IMR-90 (cell line): ENCODE measurements at regions not wholly inside any gene's neighbourhood (a gene's known extent, or its start where the extent isn't known, plus 50 kb on each side); places are given as distances from the start of the nearest gene placed in this dataset.

Experiments
- ATAC-seq: fragments of 200-7000 bp; cut with Tn5 transposase; 2 replicates; pipeline ENCODE4 v1.9.1; 2020; ENCODE audit warnings: low read depth, mild to moderate bottlenecking, moderate library complexity
- BruUV-seq: library from RNA; stranded (reverse); fragments of 400-500 nt; replicated peaks from 2 replicates; lab custom pipeline; 2021; lab: Mats Ljungman, UMichigan
- CTCF ChIA-PET: fragments of 300-600 bp; formaldehyde crosslinking; extraction: SDS; loops from one replicate; lab custom pipeline; 2021; ENCODE audit warnings: antibody characterized with exemption; lab: Yijun Ruan, JAX
- POLR2A ChIA-PET: fragments of 300-600 bp; sonication (Branson Sonifier 250); formaldehyde crosslinking; loops from one replicate; lab custom pipeline; 2022; ENCODE audit warnings: antibody characterized with exemption; ENCODE audit not compliant: unreplicated experiment; lab: Charles Lee
- DNase-seq: peaks from one replicate; pipeline ENCODE4 v3.0.0; 2013
- H2AFZ ChIP-seq: replicated peaks from 2 replicates; pipeline ENCODE3; 2013; ENCODE audit warnings: low read length, mild to moderate bottlenecking; ENCODE audit not compliant: poor library complexity
- H2AK5ac ChIP-seq: 2 replicates; pipeline ENCODE4 v1.6.1; 2013; ENCODE audit warnings: low read depth, low read length, inconsistent platforms
- H2AK9ac ChIP-seq: replicated peaks from 2 replicates; pipeline ENCODE3; 2013; ENCODE audit warnings: mild to moderate bottlenecking, low read depth, low read length, moderate library complexity; ENCODE audit not compliant: poor library complexity
- H2BK120ac ChIP-seq: 2 replicates; pipeline ENCODE4 v1.6.1; 2013; ENCODE audit warnings: low read depth, low read length, inconsistent platforms
- H2BK15ac ChIP-seq: 3 replicates; pipeline ENCODE4 v1.6.1; 2013; ENCODE audit warnings: low read depth, low read length, inconsistent platforms
- H2BK20ac ChIP-seq: 2 replicates; pipeline ENCODE4 v1.6.1; 2013; ENCODE audit warnings: low read depth, mild to moderate bottlenecking, inconsistent platforms, low read length, moderate library complexity
- H2BK5ac ChIP-seq: 2 replicates; pipeline ENCODE4 v1.6.1; 2013; ENCODE audit warnings: mild to moderate bottlenecking, low read depth, low read length, inconsistent platforms; ENCODE audit not compliant: poor library complexity, severe bottlenecking
- H3K14ac ChIP-seq: replicated peaks from 2 replicates; pipeline ENCODE4 v1.6.1; 2013; ENCODE audit warnings: low read depth, low read length, inconsistent platforms
- H3K18ac ChIP-seq: 2 replicates; pipeline ENCODE4 v1.6.1; 2013; ENCODE audit warnings: low read depth, low read length, control low read depth
- H3K23ac ChIP-seq: 2 replicates; pipeline ENCODE4 v1.6.1; 2013; ENCODE audit warnings: low read depth, low read length, inconsistent platforms
- H3K27ac ChIP-seq: 2 replicates; pipeline ENCODE4 v1.5.1; 2013; ENCODE audit warnings: mild to moderate bottlenecking, control low read depth, low read length; ENCODE audit not compliant: insufficient read depth
- H3K27me3 ChIP-seq: 2 replicates; pipeline ENCODE4 v1.6.1; 2013; ENCODE audit warnings: low read length; ENCODE audit not compliant: control insufficient read depth, insufficient read depth
- H3K36me3 ChIP-seq: 2 replicates; pipeline ENCODE4 v1.6.1; 2013; ENCODE audit warnings: low read length, mixed read lengths; ENCODE audit not compliant: control insufficient read depth, insufficient read depth
- H3K4ac ChIP-seq: 2 replicates; pipeline ENCODE4 v1.6.1; 2013; ENCODE audit warnings: low read depth, low read length, inconsistent platforms
- H3K4me1 ChIP-seq: 2 replicates; pipeline ENCODE4 v1.6.1; 2013; ENCODE audit warnings: low read length, mixed read lengths; ENCODE audit not compliant: control insufficient read depth, insufficient read depth
- H3K4me2 ChIP-seq: 2 replicates; pipeline ENCODE4 v1.6.1; 2013; ENCODE audit warnings: low read depth, mild to moderate bottlenecking, control low read depth, low read length, moderate library complexity
- H3K4me3 ChIP-seq: 2 replicates; pipeline ENCODE4 v1.5.1; 2013; ENCODE audit warnings: low read depth, mild to moderate bottlenecking, control low read depth, low read length, moderate library complexity; ENCODE audit not compliant: insufficient read depth
- H3K56ac ChIP-seq: 2 replicates; pipeline ENCODE4 v1.6.1; 2013; ENCODE audit warnings: low read length, inconsistent platforms; ENCODE audit not compliant: insufficient read depth; ENCODE audit errors: extremely low read depth
- H3K79me1 ChIP-seq, 2 experiments: 2 replicates each; pipeline ENCODE4 v1.6.1; 2013; ENCODE audit warnings: low read length in 2 of 2, inconsistent platforms in 1 of 2, low read depth in 1 of 2
- H3K9ac ChIP-seq: 2 replicates; pipeline ENCODE4 v1.6.1; 2013; ENCODE audit warnings: low read depth, low read length, control low read depth
- H3K9me1 ChIP-seq: 2 replicates; pipeline ENCODE4 v1.6.1; 2013; ENCODE audit warnings: low read length, inconsistent platforms; ENCODE audit not compliant: insufficient read depth
- H3K9me3 ChIP-seq: 2 replicates; pipeline ENCODE4 v1.6.1; 2013; ENCODE audit warnings: low read length; ENCODE audit not compliant: control insufficient read depth, insufficient read depth
- H4K20me1 ChIP-seq: 2 replicates; pipeline ENCODE4 v1.6.1; 2013; ENCODE audit warnings: low read length, inconsistent platforms; ENCODE audit not compliant: insufficient read depth
- H4K5ac ChIP-seq: 2 replicates; pipeline ENCODE4 v1.6.1; 2013; ENCODE audit warnings: mild to moderate bottlenecking, low read depth, low read length, control low read depth
- H4K8ac ChIP-seq, 2 experiments: 2 replicates each; pipeline ENCODE4 v1.6.1; 2013; ENCODE audit warnings: low read depth in 2 of 2, low read length in 2 of 2, control low read depth in 1 of 2, inconsistent platforms in 1 of 2
- H4K91ac ChIP-seq: 2 replicates; pipeline ENCODE4 v1.6.1; 2013; ENCODE audit warnings: low read depth, low read length, inconsistent platforms; ENCODE audit not compliant: insufficient read depth
- CEBPB ChIP-seq: IDR thresholded peaks from 2 replicates; pipeline ENCODE4 v1.6.1; 2012; ENCODE audit warnings: low read depth, low read length, improper control_type of control experiment
- CTCF ChIP-seq: conservative IDR thresholded peaks from 2 replicates; pipeline ENCODE4 v1.5.1; 2012; ENCODE audit warnings: mild to moderate bottlenecking, low read depth, low read length, improper control_type of control experiment
- FOS ChIP-seq: fragments of 150-350 bp; IDR thresholded peaks from 2 replicates; pipeline ENCODE4 v1.6.1; 2016; ENCODE audit warnings: low read depth, low read length
- NFE2L2 ChIP-seq: fragments of 150-350 bp; IDR thresholded peaks from 2 replicates; pipeline ENCODE4 v1.6.1; 2016; ENCODE audit warnings: low read depth, mild to moderate bottlenecking, low read length
- WGBS, 2 experiments: methylation state at CpG; one replicate each; pipeline versions ENCODE4 v1.1.5 to v1.1.7; 2013; ENCODE audit warnings: missing lambda C conversion rate in 2 of 2; ENCODE audit not compliant: insufficient read length in 1 of 2; ENCODE audit errors: extremely low coverage in 2 of 2; 5-methylcytosine and 5-hydroxymethylcytosine counted together
- dilution Hi-C: fragments of 300-500 bp; cut with HindIII; formaldehyde crosslinking; loops from one replicate; pipeline ENCODE4 v1.14.3; 2018; ENCODE audit warnings: low sequenced_read_pairs; ENCODE audit not compliant: unreplicated experiment
- in situ Hi-C: fragments of 300-500 bp; cut with MboI; formaldehyde crosslinking; loops from 3 replicates; pipeline ENCODE4 v1.14.3; 2019; ENCODE audit warnings: low sequenced_read_pairs, inconsistent platforms, mixed read lengths
- intact Hi-C: fragments of 100-400 bp; cut with micrococcal nuclease; formaldehyde crosslinking; loops from 2 replicates; pipeline ENCODE4 v1.10.0; 2022

- H3K27ac ChIP-seq = no peak overlapping the region
- peak overlapping the region; percentile 54; the same call in 1 of the 2 replicates for H3K14ac ChIP-seq
- H2BK20ac ChIP-seq = peak overlapping the region; percentile 55; the same call in 1 of the 2 replicates
- H2AK5ac ChIP-seq = no peak overlapping the region; the same call in 1 of the 2 replicates
- dilution Hi-C loops = no loop called here
- peak; percentile 50 for DNase-seq
- 80% methylated on average over 1 of the region's 9 CpGs; no CpG with 5 or more reads in 1 of the 2 experiments for WGBS, 2 experiments
- no peak for ATAC-seq
- H2BK120ac ChIP-seq = peak overlapping the region; percentile 57
- no peak overlapping the region for H4K8ac ChIP-seq
- ChIA-PET POLR2A (no interaction called here), CTCF (interaction anchor here (1.4 kb wide), 1 partner anchor 18 kb away, joined by 3 read pairs; no protein-coding TSS in a partner anchor)
- no peak overlapping the region for H3K9ac ChIP-seq
- H2AK9ac ChIP-seq = no peak overlapping the region
- no peak overlapping the region; the same call in 1 of the 2 replicates for H3K4me2 ChIP-seq
- no peaks in the 10 kb centered on the region for H4K20me1 ChIP-seq
- no peak overlapping the region for H3K56ac ChIP-seq
- BruUV-seq = no TSS peak
- in situ Hi-C loops = no loop called here
- peaks cover 2% of the 10 kb centered on the region for H3K9me1 ChIP-seq
- no peak overlapping the region for H2BK5ac ChIP-seq
- H3K79me1 ChIP-seq = no peaks in the 10 kb centered on the region
- H4K91ac ChIP-seq = peak overlapping the region; percentile 17; the same call in 1 of the 2 replicates
- no peak overlapping the region for H3K4me3 ChIP-seq
- H3K36me3 ChIP-seq = no peaks in the 10 kb centered on the region
- H3K9me3 ChIP-seq = no peaks in the 10 kb centered on the region
- no peak overlapping the region for H3K23ac ChIP-seq
- peak overlapping the region; percentile 83; the same call in 1 of the 2 replicates for H3K18ac ChIP-seq
- no peak overlapping the region for H2AFZ ChIP-seq
- H3K4ac ChIP-seq = peak overlapping the region; percentile 21
- intact Hi-C loops = loop anchor here (10.0 kb wide), 1 partner anchor 407 kb away; no protein-coding TSS in a partner anchor
- H4K5ac ChIP-seq = peak overlapping the region; percentile 55; the same call in 1 of the 2 replicates
- H3K27me3 ChIP-seq = peaks cover 13% of the 10 kb centered on the region
- H2BK15ac ChIP-seq = peak overlapping the region; percentile 64; the same call in 1 of the 3 replicates
- TF ChIP-seq FOS (no peak), CEBPB (no peak), NFE2L2 (no peak), CTCF (no peak)
- H3K4me1 ChIP-seq = peaks cover 11% of the 10 kb centered on the region
Observed at GRCh38 chr11:115612046-115612730, 108.0 kb upstream of the CADM1 start.
